PC-3 (cell line): ENCODE measurements at regions not wholly inside any gene's neighbourhood (a gene's known extent, or its start where the extent isn't known, plus 50 kb on each side); places are given as distances from the start of the nearest gene placed in this dataset.

Source experiments
- CTCF ChIP-seq: fragments of 300-600 bp; sonication (generic); conservative IDR thresholded peaks from 2 replicates; pipeline ENCODE4 v1.5.1; 2017; ENCODE audit warnings: antibody characterized with exemption, low read depth, mild to moderate bottlenecking, low read length
- EZH2 ChIP-seq: fragments of 300-600 bp; sonication (generic); IDR thresholded peaks from one replicate; pipeline ENCODE4 v1.6.1; 2017; ENCODE audit warnings: antibody characterized with exemption, mild to moderate bottlenecking, low read length; ENCODE audit not compliant: unreplicated experiment
- EZH2phosphoT487 ChIP-seq: fragments of 300-600 bp; sonication (generic); IDR thresholded peaks from 2 replicates; pipeline ENCODE4 v1.6.1; 2018; ENCODE audit warnings: mild to moderate bottlenecking, antibody characterized with exemption, low read length, borderline replicate concordance

GRCh38 chr15:81856001-81856633 lies 189.7 kb downstream of the MEX3B start:
- no peak for TF ChIP-seq EZH2phosphoT487
- TF ChIP-seq CTCF: no peak
- no peak for TF ChIP-seq EZH2
